HG03442 (cell line): ENCODE measurements at regions not wholly inside any gene's neighbourhood (a gene's known extent, or its start where the extent isn't known, plus 50 kb on each side); places are given as distances from the start of the nearest gene placed in this dataset.

Experiments used
- ATAC-seq: cut with Tn5 transposase; IDR thresholded peaks from one replicate; pipeline ENCODE4 v1.9.1; 2021; ENCODE audit warnings: mild to moderate bottlenecking, moderate library complexity; ENCODE audit not compliant: unreplicated experiment

GRCh38 chr14:97379091-97379531 is 581.9 kb downstream of the VRK1 start:
- ATAC-seq, result no peak

GRCh38 chr14:97380539-97380941 is 583.4 kb downstream of the VRK1 start:
- ATAC-seq, result no peak

- no peak for ATAC-seq
Observed at GRCh38 chr14:97381309-97381708, 584.1 kb downstream of the VRK1 start.

- ATAC-seq, result peak; percentile 47
Observed at GRCh38 chr14:97382616-97383226, 585.5 kb downstream of the VRK1 start.

GRCh38 chr14:97385727-97386126 is 588.5 kb downstream of the VRK1 start:
- ATAC-seq, result no peak

GRCh38 chr14:97387252-97387874 is 590.2 kb downstream of the VRK1 start:
- no peak for ATAC-seq

- ATAC-seq, result no peak
Observed at GRCh38 chr14:97388408-97388807, 591.2 kb downstream of the VRK1 start.

GRCh38 chr14:97390096-97390724 is 593.0 kb downstream of the VRK1 start:
- no peak for ATAC-seq

- no peak for ATAC-seq
Observed at GRCh38 chr14:97393244-97393643, 596.1 kb downstream of the VRK1 start.

- no peak for ATAC-seq
Observed at GRCh38 chr14:97395068-97395467, 597.9 kb downstream of the VRK1 start.

- no peak for ATAC-seq
Observed at GRCh38 chr14:97401714-97402113, 604.5 kb downstream of the VRK1 start.

GRCh38 chr14:97402279-97402678 is 605.1 kb downstream of the VRK1 start:
- no peak for ATAC-seq

GRCh38 chr14:97407701-97408407 is 610.7 kb downstream of the VRK1 start:
- no peak for ATAC-seq

- ATAC-seq, result no peak
Observed at GRCh38 chr14:97408503-97408902, 611.3 kb downstream of the VRK1 start.

GRCh38 chr14:97408937-97409815 is 612.0 kb downstream of the VRK1 start:
- ATAC-seq, result no peak

GRCh38 chr14:97410667-97411620 is 613.8 kb downstream of the VRK1 start:
- ATAC-seq, result no peak

GRCh38 chr14:97411938-97412612 is 614.9 kb downstream of the VRK1 start:
- ATAC-seq, result no peak

GRCh38 chr14:97413022-97413539 is 615.9 kb downstream of the VRK1 start:
- ATAC-seq, result no peak
